HepG2 (cell line): ENCODE measurements at regions not wholly inside any gene's neighbourhood (a gene's known extent, or its start where the extent isn't known, plus 50 kb on each side); places are given as distances from the start of the nearest gene placed in this dataset.

Experiments used
- ATAC-seq: fragments of 200-7000 bp; cut with Tn5 transposase; 3 replicates; pipeline ENCODE4 v1.9.1; 2020; ENCODE audit warnings: mild to moderate bottlenecking, moderate library complexity
- BruUV-seq: library from RNA; stranded (reverse); fragments of 400-500 nt; replicated peaks from 2 replicates; lab custom pipeline; 2021; lab: Mats Ljungman, UMichigan
- CTCF ChIA-PET: fragments of 300-600 bp; formaldehyde crosslinking; extraction: SDS; loops from one replicate; lab custom pipeline; 2021; ENCODE audit warnings: low total read pairs, inconsistent platforms, low intra/inter-chr PET ratio; lab: Yijun Ruan, JAX
- POLR2A ChIA-PET: fragments of 350-600 bp; sonication (Branson Sonifier 250); formaldehyde crosslinking; loops from one replicate; lab custom pipeline; 2020; ENCODE audit warnings: antibody characterized with exemption, inconsistent platforms; lab: Yijun Ruan, JAX
- DNase-seq: peaks from one replicate; pipeline ENCODE4 v3.0.0-alpha.2; 2015; ENCODE audit warnings: low spot score
- FAIRE-seq: peaks from 3 replicates; lab custom pipeline; 2011; peaks lifted over from hg19 to GRCh38; lab: Jason Lieb, UNC
- H2AFZ ChIP-seq: one replicate; pipeline ENCODE4 v1.6.1; 2011; ENCODE audit warnings: low read length, inconsistent platforms
- H3K27ac ChIP-seq: fragments of 300-600 bp; 3 replicates; pipeline ENCODE4 v1.8.0; 2011; ENCODE audit warnings: mixed run types, mild to moderate bottlenecking, mixed read lengths, low read length, inconsistent platforms; ENCODE audit not compliant: insufficient read depth; ENCODE audit errors: extremely low read length
- H3K27me3 ChIP-seq, 2 experiments: fragments of 200-600 bp in 1 of 2; 2 replicates in 1 of 2; 3 replicates in 1 of 2; pipeline versions ENCODE4 v1.6.0 to v1.8.0; 2011; ENCODE audit warnings: low read length in 2 of 2, mild to moderate bottlenecking in 2 of 2, moderate library complexity in 2 of 2, inconsistent platforms in 1 of 2; ENCODE audit not compliant: insufficient read depth in 2 of 2, control insufficient read depth in 1 of 2
- H3K36me3 ChIP-seq, 2 experiments: fragments of 200-600 bp in 1 of 2; replicated peaks in 1 of 2; 2 replicates in 1 of 2; 3 replicates in 1 of 2; pipeline versions ENCODE4 v1.5.1 to v1.8.0; 2011; ENCODE audit warnings: low read length in 2 of 2, inconsistent platforms in 1 of 2; ENCODE audit not compliant: insufficient read depth in 2 of 2, control insufficient read depth in 1 of 2
- H3K4me1 ChIP-seq: 2 replicates; pipeline ENCODE4 v1.5.1; 2012; ENCODE audit warnings: low read length, inconsistent platforms; ENCODE audit not compliant: insufficient read depth
- H3K4me2 ChIP-seq: 2 replicates; pipeline ENCODE4 v1.6.0; 2011; ENCODE audit warnings: low read depth, low read length, inconsistent platforms
- H3K4me3 ChIP-seq, 3 experiments: fragments of 200-600 bp in 1 of 3; sonication (generic), shearing (Covaris generic) in 1 of 3; replicated peaks in 1 of 3; 2 replicates each; pipeline ENCODE4 v1.5.1; 2011 to 2016; ENCODE audit warnings: low read length in 3 of 3, inconsistent platforms in 2 of 3, low read depth in 2 of 3, mild to moderate bottlenecking in 2 of 3, control low read depth in 1 of 3, mixed read lengths in 1 of 3; ENCODE audit not compliant: insufficient read depth in 1 of 3
- H3K79me2 ChIP-seq: one replicate; pipeline ENCODE4 v1.6.1; 2011; ENCODE audit warnings: low read length, inconsistent platforms; ENCODE audit not compliant: insufficient read depth
- H3K9ac ChIP-seq: 2 replicates; pipeline ENCODE4 v1.6.0; 2011; ENCODE audit warnings: mild to moderate bottlenecking, low read depth, low read length, inconsistent platforms; ENCODE audit not compliant: insufficient read depth
- H3K9me3 ChIP-seq: 2 replicates; pipeline ENCODE4 v1.5.1; 2012; ENCODE audit warnings: mild to moderate bottlenecking, low read length
- H4K20me1 ChIP-seq: 2 replicates; pipeline ENCODE4 v1.6.0; 2011; ENCODE audit warnings: inconsistent platforms, mild to moderate bottlenecking, low read length, moderate library complexity; ENCODE audit not compliant: insufficient read depth
- EHMT2 ChIP-seq: fragments of 200-600 bp; sonication (generic); IDR thresholded peaks from 2 replicates; pipeline ENCODE4 v1.7.0; 2017; ENCODE audit warnings: antibody characterized with exemption, low read depth, low read length, borderline replicate concordance
- EZH2 ChIP-seq: conservative IDR thresholded peaks from 2 replicates; pipeline ENCODE4 v1.6.1; 2012; ENCODE audit warnings: mild to moderate bottlenecking, low read depth, low read length, moderate library complexity
- MATR3 ChIP-seq: sonication (generic); formaldehyde crosslinking; IDR thresholded peaks from 2 replicates; pipeline ENCODE4 v1.4.0; 2020; ENCODE audit warnings: missing genetic modification reagents
- NR1H2 ChIP-seq: sonication (generic); formaldehyde crosslinking; IDR thresholded peaks from 2 replicates; pipeline ENCODE4 v1.8.1; 2022; ENCODE audit warnings: low read depth, missing genetic modification reagents, borderline replicate concordance
- SALL2 ChIP-seq: sonication (generic); formaldehyde crosslinking; IDR thresholded peaks from 2 replicates; pipeline ENCODE4 v1.8.1; 2023; ENCODE audit warnings: mild to moderate bottlenecking, missing genetic modification reagents, inconsistent platforms
- ZBTB33 ChIP-seq: sonication (generic); formaldehyde crosslinking; IDR thresholded peaks from 2 replicates; pipeline ENCODE4 v1.4.0; 2020; ENCODE audit warnings: missing genetic modification reagents
- ZNF362 ChIP-seq: sonication (generic); formaldehyde crosslinking; IDR thresholded peaks from 2 replicates; pipeline ENCODE4 v1.4.0; 2020; ENCODE audit warnings: missing genetic modification reagents, mild to moderate bottlenecking, borderline replicate concordance
- ZNF501 ChIP-seq: sonication (generic); formaldehyde crosslinking; IDR thresholded peaks from 2 replicates; pipeline ENCODE4 v1.5.1; 2020; ENCODE audit warnings: mild to moderate bottlenecking, moderate library complexity, missing genetic modification reagents
- ZNF660 ChIP-seq: sonication (generic); formaldehyde crosslinking; IDR thresholded peaks from 2 replicates; pipeline ENCODE4 v1.5.1; 2020; ENCODE audit warnings: mild to moderate bottlenecking, low read depth, missing genetic modification reagents, borderline replicate concordance
- WGBS: methylation state at CpG from one replicate; pipeline ENCODE4 v1.1.6; 2017; ENCODE audit warnings: low lambda C conversion rate; 5-methylcytosine and 5-hydroxymethylcytosine counted together
- in situ Hi-C: cut with HindIII; loops from 2 replicates; pipeline ENCODE4 v1.10.0; 2017; ENCODE audit warnings: low pct_unique_long_range_greater_than_20kb; ENCODE audit not compliant: extremely low pct_ligation_motif_present
- intact Hi-C: fragments of 100-400 bp; cut with micrococcal nuclease; formaldehyde crosslinking; loops from one replicate; pipeline ENCODE4 v1.10.0; 2022; ENCODE audit not compliant: unreplicated experiment

GRCh38 chr4:24404281-24404680 is 180.1 kb downstream of the DHX15 start:
- Histone ChIP-seq H3K79me2 (no peaks in the 10 kb centered on the region), H3K27me3 (no peaks in the 10 kb centered on the region), H3K4me2 (no peak overlapping the region), H2AFZ (no peak overlapping the region), H3K4me1 (no peaks in the 10 kb centered on the region), H4K20me1 (no peaks in the 10 kb centered on the region), H3K9ac (no peak overlapping the region), H3K27ac (no peak overlapping the region), H3K36me3 (no peaks in the 10 kb centered on the region), H3K9me3 (no peaks in the 10 kb centered on the region), H3K4me3 (no peak overlapping the region)
- no peak for TF ChIP-seq ZNF660
- TF ChIP-seq EHMT2 = no peak
- no peak for TF ChIP-seq MATR3 (CRISPR knock-in tag)
- TF ChIP-seq ZNF362 (CRISPR knock-in tag) = no peak
- no peak for TF ChIP-seq EZH2
- TF ChIP-seq ZBTB33 = no peak
- TF ChIP-seq SALL2 (CRISPR knock-in tag) = no peak
- no peak for TF ChIP-seq ZNF501 (CRISPR knock-in tag)
- TF ChIP-seq NR1H2 (CRISPR knock-in tag) = no peak
- FAIRE-seq (no peak), DNase-seq (no peak), ATAC-seq (no peak)
- ChIA-PET CTCF (no interaction called here), POLR2A (no interaction called here)
- WGBS = 33% methylated on average over 3 of the region's 3 CpGs
- BruUV-seq = no TSS peak
- in situ Hi-C loops (loop anchor here (25.0 kb wide), 1 partner anchor 717 kb away; no protein-coding TSS in a partner anchor), intact Hi-C loops (no loop called here)
